ENCODE measurements at regions not wholly inside any gene's neighbourhood (a gene's known extent, or its start where the extent isn't known, plus 50 kb on each side); places are given as distances from the start of the nearest gene placed in this dataset.

- TF ChIP-seq, protein P1, sequence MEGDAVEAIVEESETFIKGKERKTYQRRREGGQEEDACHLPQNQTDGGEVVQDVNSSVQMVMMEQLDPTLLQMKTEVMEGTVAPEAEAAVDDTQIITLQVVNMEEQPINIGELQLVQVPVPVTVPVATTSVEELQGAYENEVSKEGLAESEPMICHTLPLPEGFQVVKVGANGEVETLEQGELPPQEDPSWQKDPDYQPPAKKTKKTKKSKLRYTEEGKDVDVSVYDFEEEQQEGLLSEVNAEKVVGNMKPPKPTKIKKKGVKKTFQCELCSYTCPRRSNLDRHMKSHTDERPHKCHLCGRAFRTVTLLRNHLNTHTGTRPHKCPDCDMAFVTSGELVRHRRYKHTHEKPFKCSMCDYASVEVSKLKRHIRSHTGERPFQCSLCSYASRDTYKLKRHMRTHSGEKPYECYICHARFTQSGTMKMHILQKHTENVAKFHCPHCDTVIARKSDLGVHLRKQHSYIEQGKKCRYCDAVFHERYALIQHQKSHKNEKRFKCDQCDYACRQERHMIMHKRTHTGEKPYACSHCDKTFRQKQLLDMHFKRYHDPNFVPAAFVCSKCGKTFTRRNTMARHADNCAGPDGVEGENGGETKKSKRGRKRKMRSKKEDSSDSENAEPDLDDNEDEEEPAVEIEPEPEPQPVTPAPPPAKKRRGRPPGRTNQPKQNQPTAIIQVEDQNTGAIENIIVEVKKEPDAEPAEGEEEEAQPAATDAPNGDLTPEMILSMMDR (IDR thresholded peaks at IDR 0.05): no peak
- TF ChIP-seq POLR2A (IDR thresholded peaks at IDR 0.05): no peak
- TF ChIP-seq EP300 (IDR thresholded peaks at IDR 0.05): no peak
These were observed 472.8 kb upstream of the ASIC2 start for GRCh38 chr17:33765871-33766270.
